ENCODE measurements at regions not wholly inside any gene's neighbourhood (a gene's known extent, or its start where the extent isn't known, plus 50 kb on each side); places are given as distances from the start of the nearest gene placed in this dataset.

DNA sequence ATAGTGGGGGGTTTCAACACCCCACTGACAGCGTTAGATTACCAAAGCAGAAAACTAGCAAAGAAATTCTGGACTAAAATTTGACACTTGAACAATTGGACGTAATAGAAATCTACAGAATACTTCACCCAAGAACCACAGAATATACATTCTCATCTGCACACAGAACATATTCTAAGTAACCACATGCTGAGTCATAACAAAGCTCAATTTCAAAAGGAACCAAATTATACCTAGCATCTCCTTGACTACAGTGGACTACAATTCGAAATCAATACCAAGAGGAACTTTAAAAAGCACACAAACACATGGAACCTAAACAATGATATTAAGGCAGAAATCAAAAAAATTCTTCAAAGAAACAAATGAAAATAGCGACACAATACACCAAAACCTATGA, 871.6 kb upstream of the MDGA2 start:
- no peak overlapping the region for H3K18ac ChIP-seq (ENCODE audit: insufficient read length, low read depth, low read length)
- no peak overlapping the region for H2AFZ ChIP-seq (ENCODE audit: low read length)
- H3K36me3 Mint-ChIP-seq (ENCODE audit: insufficient read depth in 1 of 3, low read depth in 3 of 3) = peaks cover 0 to 5% (median 4%) of the 10 kb centered on the region in 3 experiments; a peak in 2 of 7 replicates
- H3K27me3 ChIP-seq (ENCODE audit: insufficient read depth, low read length) = no peaks in the 10 kb centered on the region
- H3K4me2 ChIP-seq (ENCODE audit: insufficient read depth, insufficient read length, low read length) = no peak overlapping the region
- TF ChIP-seq, protein P1, sequence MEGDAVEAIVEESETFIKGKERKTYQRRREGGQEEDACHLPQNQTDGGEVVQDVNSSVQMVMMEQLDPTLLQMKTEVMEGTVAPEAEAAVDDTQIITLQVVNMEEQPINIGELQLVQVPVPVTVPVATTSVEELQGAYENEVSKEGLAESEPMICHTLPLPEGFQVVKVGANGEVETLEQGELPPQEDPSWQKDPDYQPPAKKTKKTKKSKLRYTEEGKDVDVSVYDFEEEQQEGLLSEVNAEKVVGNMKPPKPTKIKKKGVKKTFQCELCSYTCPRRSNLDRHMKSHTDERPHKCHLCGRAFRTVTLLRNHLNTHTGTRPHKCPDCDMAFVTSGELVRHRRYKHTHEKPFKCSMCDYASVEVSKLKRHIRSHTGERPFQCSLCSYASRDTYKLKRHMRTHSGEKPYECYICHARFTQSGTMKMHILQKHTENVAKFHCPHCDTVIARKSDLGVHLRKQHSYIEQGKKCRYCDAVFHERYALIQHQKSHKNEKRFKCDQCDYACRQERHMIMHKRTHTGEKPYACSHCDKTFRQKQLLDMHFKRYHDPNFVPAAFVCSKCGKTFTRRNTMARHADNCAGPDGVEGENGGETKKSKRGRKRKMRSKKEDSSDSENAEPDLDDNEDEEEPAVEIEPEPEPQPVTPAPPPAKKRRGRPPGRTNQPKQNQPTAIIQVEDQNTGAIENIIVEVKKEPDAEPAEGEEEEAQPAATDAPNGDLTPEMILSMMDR (conservative IDR thresholded peaks at IDR 0.05) = no peak
- H3K23me2 ChIP-seq (ENCODE audit: insufficient read length, low read depth, low read length, poor library complexity, severe bottlenecking) = no peaks in the 10 kb centered on the region
- H3K79me1 ChIP-seq (ENCODE audit: insufficient read depth, low read depth, low read length, poor library complexity, severe bottlenecking) = no peaks in the 10 kb centered on the region
- no peak overlapping the region for H2BK15ac ChIP-seq (ENCODE audit: low read depth, low read length)
- H2BK120ac ChIP-seq (ENCODE audit: low read depth, low read length, poor library complexity, severe bottlenecking) = no peak overlapping the region
- DNase-seq = no peak
- no peaks in the 10 kb centered on the region for H3K79me2 ChIP-seq (ENCODE audit: insufficient read depth, low read length)
- H4K5ac ChIP-seq (ENCODE audit: insufficient read length, low read depth, low read length) = no peak overlapping the region
- no peaks in the 10 kb centered on the region for H3K4me1 ChIP-seq (ENCODE audit: insufficient read depth, low read length)
- H3K23ac ChIP-seq (ENCODE audit: insufficient read length, low read depth, low read length) = no peak overlapping the region
- H3K9ac ChIP-seq (ENCODE audit: extremely low read depth, insufficient read length, low read length) = no peak overlapping the region
- H3K9me3 ChIP-seq (ENCODE audit: control insufficient read depth, low read depth, low read length) = no peaks in the 10 kb centered on the region
- H3K27ac Mint-ChIP-seq = no peak overlapping the region
- H4K20me1 ChIP-seq (ENCODE audit: control insufficient read depth, insufficient read depth, insufficient read length) = no peaks in the 10 kb centered on the region
- H2AK5ac ChIP-seq (ENCODE audit: insufficient read length, low read length) = no peak overlapping the region
- no peak overlapping the region for H3K14ac ChIP-seq (ENCODE audit: insufficient read depth, low read length)
- peaks cover 0 to 4% of the 10 kb centered on the region in 2 experiments; a peak in 1 of 5 replicates for H3K9me3 Mint-ChIP-seq
- H3K27me3 Mint-ChIP-seq (ENCODE audit: low read depth) = no peaks in the 10 kb centered on the region
- peaks cover 14 to 25% of the 10 kb centered on the region in 2 experiments for H3K4me1 Mint-ChIP-seq
- no peak overlapping the region for H2BK20ac ChIP-seq (ENCODE audit: low read depth, low read length, poor library complexity, severe bottlenecking)
- H3K4ac ChIP-seq (ENCODE audit: low read depth, low read length) = no peak overlapping the region
- WGBS (ENCODE audit: extremely low coverage, insufficient read length, low lambda C conversion rate) = no CpG with 5 or more reads among the region's 4 CpGs
- no peak overlapping the region for H3K4me3 Mint-ChIP-seq
- no peak overlapping the region for H3T11ph ChIP-seq (ENCODE audit: low read length)
- no peak overlapping the region for H3K27ac ChIP-seq (ENCODE audit: insufficient read length, low read depth, low read length)
- H4K91ac ChIP-seq (ENCODE audit: insufficient read length, low read depth, low read length) = no peak overlapping the region
- H2BK12ac ChIP-seq (ENCODE audit: insufficient read length, low read depth, low read length) = no peak overlapping the region
- no peak overlapping the region for H3K56ac ChIP-seq (ENCODE audit: insufficient read length, low read depth, low read length)
- H4K8ac ChIP-seq (replicated peaks; ENCODE audit: insufficient read length, low read depth, low read length) = no peak overlapping the region
- no peak overlapping the region for H2BK5ac ChIP-seq (ENCODE audit: insufficient read length, low read length)

Measured in H9 (cell line).